Omental fat pad (tissue), 3 donors: ENCODE measurements at regions not wholly inside any gene's neighbourhood (a gene's known extent, or its start where the extent isn't known, plus 50 kb on each side); places are given as distances from the start of the nearest gene placed in this dataset.

Source experiments
- ATAC-seq: fragments of 150-250 bp; one replicate; pipeline ENCODE4 v1.9.1; 2016; ENCODE audit warnings: mild to moderate bottlenecking, moderate library complexity; ENCODE audit not compliant: low FRiP score
- DNase-seq: peaks from one replicate; pipeline ENCODE4 v3.0.0-alpha.2; 2019; ENCODE audit warnings: low spot score
- CTCF ChIP-seq, 3 donors: fragments of 450-650 bp; IDR thresholded peaks; one replicate each; pipeline ENCODE4 v1.5.1; 2016 to 2017; ENCODE audit warnings: antibody characterized with exemption in 3 of 3, mild to moderate bottlenecking in 3 of 3, moderate library complexity in 2 of 3

GRCh38 chr1:103199001-103199400 lies 90.7 kb upstream of the COL11A1 start:
- no peak for TF ChIP-seq CTCF (IDR thresholded peaks at IDR 0.05)
- DNase-seq (no peak), ATAC-seq (no peak)

- no peak for TF ChIP-seq CTCF (IDR thresholded peaks at IDR 0.05)
- DNase-seq (no peak), ATAC-seq (no peak)
Observed at GRCh38 chr1:103198076-103198475, 89.8 kb upstream of the COL11A1 start.

GRCh38 chr1:103197216-103197615 lies 88.9 kb upstream of the COL11A1 start:
- DNase-seq: no peak
- no peak for ATAC-seq
- no peak for TF ChIP-seq CTCF (IDR thresholded peaks at IDR 0.05)

GRCh38 chr1:103194984-103195383 lies 86.7 kb upstream of the COL11A1 start:
- no peak for TF ChIP-seq CTCF (IDR thresholded peaks at IDR 0.05)
- ATAC-seq: no peak
- no peak for DNase-seq

- no peak for TF ChIP-seq CTCF (IDR thresholded peaks at IDR 0.05)
- DNase-seq: no peak
- no peak for ATAC-seq
Observed at GRCh38 chr1:103194060-103194459, 85.7 kb upstream of the COL11A1 start.

GRCh38 chr1:103191327-103191726 lies 83.0 kb upstream of the COL11A1 start:
- DNase-seq (no peak), ATAC-seq (no peak)
- TF ChIP-seq CTCF (IDR thresholded peaks at IDR 0.05): no peak

- ATAC-seq (no peak), DNase-seq (no peak)
- no peak for TF ChIP-seq CTCF (IDR thresholded peaks at IDR 0.05)
Observed at GRCh38 chr1:103190766-103191165, 82.4 kb upstream of the COL11A1 start.
